Lung (tissue), 11 donors: ENCODE measurements at regions not wholly inside any gene's neighbourhood (a gene's known extent, or its start where the extent isn't known, plus 50 kb on each side); places are given as distances from the start of the nearest gene placed in this dataset.
A peak's percentile ranks its signal among the peaks of the same experiment; 100 is the strongest.

Experiments
- ATAC-seq: fragments of 200-7000 bp; cut with Tn5 transposase; one replicate; pipeline ENCODE4 v1.9.1; 2020; ENCODE audit warnings: moderate number of reproducible peaks; ENCODE audit not compliant: insufficient read depth, low FRiP score
- DNase-seq, 3 donors: peaks; one replicate each; pipeline ENCODE4 v3.0.0-alpha.2; 2013 to 2017
- H3K27ac ChIP-seq, 2 donors: one replicate each; pipeline ENCODE4 v1.5.1; 2013; ENCODE audit warnings: mild to moderate bottlenecking in 2 of 2, moderate library complexity in 2 of 2, control low read depth in 1 of 2, inconsistent platforms in 1 of 2, low read depth in 1 of 2, low read length in 1 of 2
- H3K27me3 ChIP-seq, 3 donors: one replicate each; pipeline ENCODE4 v1.5.1; 2013; ENCODE audit warnings: low read length in 2 of 3; ENCODE audit not compliant: control insufficient read depth in 3 of 3, insufficient read depth in 3 of 3
- H3K36me3 ChIP-seq, 4 donors: one replicate each; pipeline ENCODE4 v1.5.1; 2013; ENCODE audit warnings: low read length in 4 of 4, mild to moderate bottlenecking in 1 of 4, moderate library complexity in 1 of 4; ENCODE audit not compliant: control insufficient read depth in 4 of 4, insufficient read depth in 4 of 4
- H3K4me1 ChIP-seq, 5 donors: one replicate each; pipeline ENCODE4 v1.5.1; 2013; ENCODE audit warnings: low read length in 5 of 5, mild to moderate bottlenecking in 2 of 5, moderate library complexity in 1 of 5; ENCODE audit not compliant: control insufficient read depth in 5 of 5, insufficient read depth in 5 of 5
- H3K4me3 ChIP-seq: one replicate; pipeline ENCODE4 v1.5.1; 2013; ENCODE audit warnings: mild to moderate bottlenecking, control low read depth, moderate library complexity
- H3K9ac ChIP-seq, 2 donors: one replicate each; pipeline ENCODE4 v1.5.1; 2013; ENCODE audit warnings: low read length in 2 of 2, control low read depth in 1 of 2; ENCODE audit not compliant: insufficient read depth in 1 of 2
- H3K9me3 ChIP-seq, 4 donors: one replicate each; pipeline ENCODE4 v1.5.1; 2013; ENCODE audit warnings: low read length in 3 of 4, mild to moderate bottlenecking in 1 of 4, moderate library complexity in 1 of 4; ENCODE audit not compliant: control insufficient read depth in 4 of 4, insufficient read depth in 3 of 4
- WGBS, 2 donors: extraction: QIAGEN DNeasy Blood & Tissue Kit; methylation state at CpG; one replicate each; pipeline ENCODE4 v1.1.7; 2013; 5-methylcytosine and 5-hydroxymethylcytosine counted together
- TF ChIP-seq, protein P1 (sequence below): IDR thresholded peaks from 2 replicates; pipeline ENCODE4 v1.5.1; 2012; ENCODE audit warnings: mild to moderate bottlenecking; ENCODE audit errors: control extremely low read depth, extremely low read depth
- donor health status: control.
- donor health status: control.
- donor health status: Bipolar disorder and iron deficiency.
- donor health status: healthy.
- donor health status: DM: yes; HTN: yes; CAD: no.

GRCh38 chr15:69957175-69957574, 140.5 kb downstream of the TLE3 start:
- DNase-seq (no peak), ATAC-seq (no peak)
- Histone ChIP-seq H3K9ac (no peak overlapping the region), H3K9me3 (peaks cover 0 to 4% (median 0%) of the 10 kb centered on the region in 4 donors), H3K4me3 (no peak overlapping the region), H3K27me3 (no peaks in the 10 kb centered on the region), H3K4me1 (peaks cover 0 to 1% (median 0%) of the 10 kb centered on the region in 5 donors), H3K36me3 (no peaks in the 10 kb centered on the region), H3K27ac (no peak overlapping the region)
- TF ChIP-seq, protein P1, sequence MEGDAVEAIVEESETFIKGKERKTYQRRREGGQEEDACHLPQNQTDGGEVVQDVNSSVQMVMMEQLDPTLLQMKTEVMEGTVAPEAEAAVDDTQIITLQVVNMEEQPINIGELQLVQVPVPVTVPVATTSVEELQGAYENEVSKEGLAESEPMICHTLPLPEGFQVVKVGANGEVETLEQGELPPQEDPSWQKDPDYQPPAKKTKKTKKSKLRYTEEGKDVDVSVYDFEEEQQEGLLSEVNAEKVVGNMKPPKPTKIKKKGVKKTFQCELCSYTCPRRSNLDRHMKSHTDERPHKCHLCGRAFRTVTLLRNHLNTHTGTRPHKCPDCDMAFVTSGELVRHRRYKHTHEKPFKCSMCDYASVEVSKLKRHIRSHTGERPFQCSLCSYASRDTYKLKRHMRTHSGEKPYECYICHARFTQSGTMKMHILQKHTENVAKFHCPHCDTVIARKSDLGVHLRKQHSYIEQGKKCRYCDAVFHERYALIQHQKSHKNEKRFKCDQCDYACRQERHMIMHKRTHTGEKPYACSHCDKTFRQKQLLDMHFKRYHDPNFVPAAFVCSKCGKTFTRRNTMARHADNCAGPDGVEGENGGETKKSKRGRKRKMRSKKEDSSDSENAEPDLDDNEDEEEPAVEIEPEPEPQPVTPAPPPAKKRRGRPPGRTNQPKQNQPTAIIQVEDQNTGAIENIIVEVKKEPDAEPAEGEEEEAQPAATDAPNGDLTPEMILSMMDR = no peak
- 87 to 96% methylated on average over 4 of the region's 4 CpGs for WGBS, 2 donors

DNA sequence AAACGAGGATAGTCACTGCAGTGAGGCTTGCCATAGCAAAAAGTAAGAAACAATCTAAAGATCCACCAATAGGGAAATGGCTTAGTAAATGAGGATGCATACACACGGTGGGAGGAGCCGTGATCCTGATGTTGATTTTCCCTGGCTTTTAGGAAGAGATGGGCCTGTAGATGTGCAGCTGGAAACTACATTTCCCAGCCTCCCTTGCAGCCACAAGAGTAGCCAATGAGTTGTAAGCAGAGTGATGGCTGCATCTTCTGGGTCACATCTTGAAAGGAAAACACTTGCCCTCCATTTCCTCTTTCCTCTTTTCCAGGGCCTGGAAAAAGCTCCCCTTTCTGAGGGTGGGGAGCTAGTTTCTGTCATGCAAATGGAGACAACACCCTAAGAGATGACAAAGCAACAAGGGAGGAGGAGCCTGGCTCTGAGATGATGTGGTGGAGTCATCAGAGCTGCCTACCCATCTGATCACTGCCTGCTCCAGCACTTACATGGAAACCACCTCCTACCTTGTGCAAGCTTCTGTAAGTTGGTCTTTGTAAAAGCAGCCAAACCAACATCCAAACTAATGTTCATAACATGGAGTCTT, 139.1 kb downstream of the TLE3 start:
- TF ChIP-seq, protein P1 = no peak
- DNase-seq (peak in 1 of 3 donors; percentile 6), ATAC-seq (no peak)
- Histone ChIP-seq H3K9ac (no peak overlapping the region), H3K27ac (no peak overlapping the region), H3K36me3 (no peaks in the 10 kb centered on the region), H3K9me3 (peaks cover 0 to 4% (median 0%) of the 10 kb centered on the region in 4 donors), H3K27me3 (no peaks in the 10 kb centered on the region), H3K4me3 (no peak overlapping the region), H3K4me1 (peaks cover 0 to 1% (median 0%) of the 10 kb centered on the region in 5 donors)
- 72 to 75% methylated on average over 3 of the region's 3 CpGs for WGBS, 2 donors

GRCh38 chr15:69962561-69962960, 135.2 kb downstream of the TLE3 start:
- ATAC-seq (no peak), DNase-seq (no peak)
- Histone ChIP-seq H3K4me3 (no peak overlapping the region), H3K36me3 (no peaks in the 10 kb centered on the region), H3K9me3 (peaks cover 0 to 4% (median 0%) of the 10 kb centered on the region in 4 donors), H3K27me3 (no peaks in the 10 kb centered on the region), H3K4me1 (no peaks in the 10 kb centered on the region), H3K27ac (no peak overlapping the region), H3K9ac (no peak overlapping the region)
- TF ChIP-seq, protein P1 = no peak
- 86 to 94% methylated on average over 1 of the region's 1 CpG for WGBS, 2 donors

- DNase-seq (no peak), ATAC-seq (no peak)
- Histone ChIP-seq H3K9me3 (peaks cover 0 to 4% (median 0%) of the 10 kb centered on the region in 4 donors), H3K4me3 (no peak overlapping the region), H3K27ac (no peak overlapping the region), H3K36me3 (no peaks in the 10 kb centered on the region), H3K27me3 (no peaks in the 10 kb centered on the region), H3K4me1 (no peaks in the 10 kb centered on the region), H3K9ac (no peak overlapping the region)
- TF ChIP-seq, protein P1 = no peak
Measured at GRCh38 chr15:69963385-69963784, 134.3 kb downstream of the TLE3 start.
